ENCODE measurements at regions not wholly inside any gene's neighbourhood (a gene's known extent, or its start where the extent isn't known, plus 50 kb on each side); places are given as distances from the start of the nearest gene placed in this dataset.

DNA sequence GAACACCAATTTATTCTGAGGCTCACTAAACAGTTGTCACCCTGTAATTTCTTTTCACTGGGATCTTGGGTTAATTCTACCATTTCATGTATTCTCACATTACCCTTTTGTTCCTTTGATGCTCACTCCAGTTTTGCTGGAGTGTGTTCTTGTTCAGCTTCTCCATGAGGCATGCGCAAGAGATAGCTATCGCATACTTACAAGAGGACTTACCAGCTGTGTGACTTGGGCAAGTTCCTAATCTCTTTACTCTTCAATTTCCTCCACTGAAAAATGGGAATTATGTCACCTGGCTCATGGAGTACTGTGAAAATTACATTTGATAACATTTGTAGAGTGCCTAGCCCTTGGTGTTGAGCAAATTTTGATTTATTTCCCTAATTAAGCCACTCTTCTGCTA, 56.5 kb upstream of the JDP2 start:
- TF ChIP-seq POLR2AphosphoS5 (IDR thresholded peaks at IDR 0.05), result no peak
- no peak for TF ChIP-seq POLR2A (IDR thresholded peaks at IDR 0.05)
- TF ChIP-seq, protein P1, sequence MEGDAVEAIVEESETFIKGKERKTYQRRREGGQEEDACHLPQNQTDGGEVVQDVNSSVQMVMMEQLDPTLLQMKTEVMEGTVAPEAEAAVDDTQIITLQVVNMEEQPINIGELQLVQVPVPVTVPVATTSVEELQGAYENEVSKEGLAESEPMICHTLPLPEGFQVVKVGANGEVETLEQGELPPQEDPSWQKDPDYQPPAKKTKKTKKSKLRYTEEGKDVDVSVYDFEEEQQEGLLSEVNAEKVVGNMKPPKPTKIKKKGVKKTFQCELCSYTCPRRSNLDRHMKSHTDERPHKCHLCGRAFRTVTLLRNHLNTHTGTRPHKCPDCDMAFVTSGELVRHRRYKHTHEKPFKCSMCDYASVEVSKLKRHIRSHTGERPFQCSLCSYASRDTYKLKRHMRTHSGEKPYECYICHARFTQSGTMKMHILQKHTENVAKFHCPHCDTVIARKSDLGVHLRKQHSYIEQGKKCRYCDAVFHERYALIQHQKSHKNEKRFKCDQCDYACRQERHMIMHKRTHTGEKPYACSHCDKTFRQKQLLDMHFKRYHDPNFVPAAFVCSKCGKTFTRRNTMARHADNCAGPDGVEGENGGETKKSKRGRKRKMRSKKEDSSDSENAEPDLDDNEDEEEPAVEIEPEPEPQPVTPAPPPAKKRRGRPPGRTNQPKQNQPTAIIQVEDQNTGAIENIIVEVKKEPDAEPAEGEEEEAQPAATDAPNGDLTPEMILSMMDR (IDR thresholded peaks at IDR 0.05), result no peak
- no peaks in the 10 kb centered on the region for H3K36me3 ChIP-seq
- no peaks in the 10 kb centered on the region for H3K27me3 ChIP-seq (replicated peaks; ENCODE audit: insufficient read depth)
- intact Hi-C loops (cut with DNase I), result no loop called here
- H3K9me3 ChIP-seq, result no peaks in the 10 kb centered on the region
- no peak overlapping the region for H3K27ac ChIP-seq
- H3K4me3 ChIP-seq, result no peak overlapping the region
- DNase-seq (ENCODE audit: low spot score), result no peak
- no peaks in the 10 kb centered on the region for H3K4me1 ChIP-seq (replicated peaks)
- WGBS, result 94% methylated on average over 2 of the region's 2 CpGs

DNA sequence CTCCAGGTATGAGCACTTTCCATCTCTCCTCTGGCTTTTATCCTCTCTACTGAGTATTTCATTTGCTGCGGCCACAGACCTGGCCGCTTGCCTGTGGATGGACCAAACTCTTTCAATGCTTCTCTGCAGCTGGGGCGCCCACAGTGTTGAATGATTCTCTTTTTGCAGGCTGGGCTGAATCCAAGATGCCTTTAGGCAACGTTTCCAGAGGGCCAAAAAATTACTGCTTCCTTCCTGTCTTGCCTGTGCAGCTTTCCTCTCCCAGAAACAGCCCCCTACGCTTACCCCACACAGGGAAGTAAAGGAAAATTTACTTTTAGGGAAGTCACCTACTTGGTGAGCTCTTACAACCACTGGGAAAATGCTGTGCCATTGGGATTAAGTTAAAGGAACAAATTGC, 55.6 kb upstream of the JDP2 start:
- H3K4me1 ChIP-seq (replicated peaks), result no peaks in the 10 kb centered on the region
- no peaks in the 10 kb centered on the region for H3K27me3 ChIP-seq (replicated peaks; ENCODE audit: insufficient read depth)
- no peaks in the 10 kb centered on the region for H3K9me3 ChIP-seq
- DNase-seq (ENCODE audit: low spot score), result no peak
- no peaks in the 10 kb centered on the region for H3K36me3 ChIP-seq
- H3K4me3 ChIP-seq, result no peak overlapping the region
- 47% methylated on average over 5 of the region's 5 CpGs for WGBS
- no peak overlapping the region for H3K27ac ChIP-seq
- intact Hi-C loops (cut with DNase I), result no loop called here
- TF ChIP-seq POLR2AphosphoS5 (IDR thresholded peaks at IDR 0.05), result no peak
- TF ChIP-seq, protein P1 (IDR thresholded peaks at IDR 0.05), result no peak

DNA sequence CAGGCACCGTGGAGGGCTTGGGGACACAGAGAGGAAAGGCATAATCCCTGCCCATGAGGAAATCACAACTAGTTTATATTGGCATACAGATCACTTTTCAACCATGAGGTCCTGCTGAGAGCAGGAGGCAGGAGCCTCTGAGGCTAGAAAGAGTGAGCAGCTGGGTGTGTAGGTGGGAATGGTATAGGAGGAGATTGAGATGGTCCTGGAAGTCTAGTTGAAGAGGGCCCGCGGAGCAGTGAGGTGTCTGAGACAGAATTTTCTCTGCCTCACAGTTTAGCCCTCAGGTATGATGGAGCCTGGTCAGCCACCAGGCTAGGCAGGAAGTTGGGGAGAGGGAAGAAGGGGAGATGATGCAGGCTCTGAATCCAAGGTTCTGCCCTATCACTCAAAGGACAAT, 54.7 kb upstream of the JDP2 start:
- H3K27me3 ChIP-seq (replicated peaks; ENCODE audit: insufficient read depth), result no peaks in the 10 kb centered on the region
- no peak overlapping the region for H3K27ac ChIP-seq
- no peak for TF ChIP-seq POLR2AphosphoS5 (IDR thresholded peaks at IDR 0.05)
- no peak for TF ChIP-seq POLR2A (IDR thresholded peaks at IDR 0.05)
- TF ChIP-seq, protein P1 (IDR thresholded peaks at IDR 0.05), result no peak
- no peaks in the 10 kb centered on the region for H3K4me1 ChIP-seq (replicated peaks)
- H3K36me3 ChIP-seq, result no peaks in the 10 kb centered on the region
- no peaks in the 10 kb centered on the region for H3K9me3 ChIP-seq
- H3K4me3 ChIP-seq, result no peak overlapping the region
- intact Hi-C loops (cut with DNase I), result no loop called here
- no peak for DNase-seq (ENCODE audit: low spot score)
- 41% methylated on average over 3 of the region's 3 CpGs for WGBS

DNA sequence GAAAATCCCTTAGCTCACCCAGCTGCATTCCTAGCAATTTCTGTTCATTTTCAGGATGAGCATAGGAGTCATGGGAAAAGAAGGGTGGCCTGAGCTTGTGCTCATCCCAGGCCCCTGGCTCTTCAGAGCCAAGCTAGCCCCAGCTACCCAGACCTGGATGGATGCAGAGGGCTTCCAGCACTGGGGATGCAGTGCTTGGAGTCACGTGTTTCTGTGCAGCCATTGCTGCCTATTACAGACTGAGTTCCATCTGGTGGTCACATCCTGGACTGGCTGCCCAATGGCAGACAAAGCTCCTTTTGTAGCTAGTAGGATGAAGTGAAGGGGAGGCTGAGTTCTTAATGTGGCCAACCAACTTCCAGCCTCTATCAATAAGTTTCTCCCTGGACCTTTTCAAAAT, 54.2 kb upstream of the JDP2 start:
- no peaks in the 10 kb centered on the region for H3K4me1 ChIP-seq (replicated peaks)
- H3K9me3 ChIP-seq, result no peaks in the 10 kb centered on the region
- H3K27me3 ChIP-seq (replicated peaks; ENCODE audit: insufficient read depth), result no peaks in the 10 kb centered on the region
- WGBS, result 100% methylated on average over 1 of the region's 1 CpG
- intact Hi-C loops (cut with DNase I), result no loop called here
- DNase-seq (ENCODE audit: low spot score), result no peak
- H3K36me3 ChIP-seq, result no peaks in the 10 kb centered on the region
- TF ChIP-seq POLR2A (IDR thresholded peaks at IDR 0.05), result no peak
- no peak for TF ChIP-seq POLR2AphosphoS5 (IDR thresholded peaks at IDR 0.05)
- TF ChIP-seq, protein P1 (IDR thresholded peaks at IDR 0.05), result no peak
- H3K27ac ChIP-seq, result no peak overlapping the region
- no peak overlapping the region for H3K4me3 ChIP-seq

DNA sequence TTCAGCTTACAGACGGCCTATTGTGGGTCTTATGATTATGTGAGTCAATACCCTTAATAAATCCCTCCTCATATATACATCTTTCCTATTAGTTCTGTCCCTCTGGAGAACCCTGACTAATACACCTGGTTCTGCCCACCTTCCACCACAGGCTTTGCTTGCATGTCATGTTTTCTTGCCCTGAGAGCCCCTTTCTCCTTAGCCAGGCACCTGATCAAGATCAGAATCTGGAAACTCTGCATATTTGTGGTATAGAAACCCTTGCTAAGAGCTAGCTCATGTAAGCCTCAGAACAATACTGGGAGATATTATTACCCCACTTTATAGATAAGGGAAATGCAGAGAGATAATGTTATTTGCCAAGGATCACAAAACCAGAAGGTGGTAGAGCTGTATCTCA, 52.9 kb upstream of the JDP2 start:
- Histone ChIP-seq H3K36me3 (no peaks in the 10 kb centered on the region), H3K4me1 (replicated peaks) (no peaks in the 10 kb centered on the region), H3K27me3 (replicated peaks; ENCODE audit: insufficient read depth) (no peaks in the 10 kb centered on the region), H3K9me3 (no peaks in the 10 kb centered on the region), H3K27ac (no peak overlapping the region), H3K4me3 (no peak overlapping the region)
- DNase-seq (ENCODE audit: low spot score), result no peak
- TF ChIP-seq POLR2AphosphoS5 (IDR thresholded peaks at IDR 0.05) (no peak), POLR2A (IDR thresholded peaks at IDR 0.05) (no peak)
- TF ChIP-seq, protein P1 (IDR thresholded peaks at IDR 0.05), result no peak
- 90% methylated on average over 1 of the region's 1 CpG for WGBS
- intact Hi-C loops (cut with DNase I), result no loop called here
